H1 (cell line): ENCODE measurements at regions not wholly inside any gene's neighbourhood (a gene's known extent, or its start where the extent isn't known, plus 50 kb on each side); places are given as distances from the start of the nearest gene placed in this dataset.

Source experiments
- TF ChIP-seq, protein P1 (sequence below): fragments of 300-600 bp; sonication (generic); IDR thresholded peaks from 2 replicates; pipeline ENCODE4 v1.7.1; 2012; ENCODE audit warnings: low read length, moderate library complexity, mild to moderate bottlenecking, inconsistent platforms; ENCODE audit not compliant: insufficient replicate concordance

DNA sequence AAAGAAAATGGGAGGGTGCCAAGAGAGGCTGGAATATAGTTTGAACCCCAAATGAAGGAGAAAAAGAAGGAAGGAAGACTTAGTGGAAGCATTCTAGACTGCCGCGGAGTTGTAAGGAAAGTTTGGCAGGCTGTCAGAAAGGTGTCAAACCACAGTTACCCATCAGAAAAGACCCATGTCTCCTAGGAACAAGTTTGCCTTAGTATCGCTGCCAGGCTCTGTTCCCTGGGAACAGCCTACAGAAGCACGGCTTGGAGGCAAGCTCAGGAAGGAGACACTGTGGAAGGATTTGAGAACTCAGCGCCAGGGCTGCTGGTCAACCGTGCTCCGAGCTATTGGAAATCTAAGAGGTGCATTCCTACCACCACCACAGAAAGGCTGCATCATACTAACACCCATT lies 197.4 kb downstream of the RRAGC start (continued):
- TF ChIP-seq, protein P1, sequence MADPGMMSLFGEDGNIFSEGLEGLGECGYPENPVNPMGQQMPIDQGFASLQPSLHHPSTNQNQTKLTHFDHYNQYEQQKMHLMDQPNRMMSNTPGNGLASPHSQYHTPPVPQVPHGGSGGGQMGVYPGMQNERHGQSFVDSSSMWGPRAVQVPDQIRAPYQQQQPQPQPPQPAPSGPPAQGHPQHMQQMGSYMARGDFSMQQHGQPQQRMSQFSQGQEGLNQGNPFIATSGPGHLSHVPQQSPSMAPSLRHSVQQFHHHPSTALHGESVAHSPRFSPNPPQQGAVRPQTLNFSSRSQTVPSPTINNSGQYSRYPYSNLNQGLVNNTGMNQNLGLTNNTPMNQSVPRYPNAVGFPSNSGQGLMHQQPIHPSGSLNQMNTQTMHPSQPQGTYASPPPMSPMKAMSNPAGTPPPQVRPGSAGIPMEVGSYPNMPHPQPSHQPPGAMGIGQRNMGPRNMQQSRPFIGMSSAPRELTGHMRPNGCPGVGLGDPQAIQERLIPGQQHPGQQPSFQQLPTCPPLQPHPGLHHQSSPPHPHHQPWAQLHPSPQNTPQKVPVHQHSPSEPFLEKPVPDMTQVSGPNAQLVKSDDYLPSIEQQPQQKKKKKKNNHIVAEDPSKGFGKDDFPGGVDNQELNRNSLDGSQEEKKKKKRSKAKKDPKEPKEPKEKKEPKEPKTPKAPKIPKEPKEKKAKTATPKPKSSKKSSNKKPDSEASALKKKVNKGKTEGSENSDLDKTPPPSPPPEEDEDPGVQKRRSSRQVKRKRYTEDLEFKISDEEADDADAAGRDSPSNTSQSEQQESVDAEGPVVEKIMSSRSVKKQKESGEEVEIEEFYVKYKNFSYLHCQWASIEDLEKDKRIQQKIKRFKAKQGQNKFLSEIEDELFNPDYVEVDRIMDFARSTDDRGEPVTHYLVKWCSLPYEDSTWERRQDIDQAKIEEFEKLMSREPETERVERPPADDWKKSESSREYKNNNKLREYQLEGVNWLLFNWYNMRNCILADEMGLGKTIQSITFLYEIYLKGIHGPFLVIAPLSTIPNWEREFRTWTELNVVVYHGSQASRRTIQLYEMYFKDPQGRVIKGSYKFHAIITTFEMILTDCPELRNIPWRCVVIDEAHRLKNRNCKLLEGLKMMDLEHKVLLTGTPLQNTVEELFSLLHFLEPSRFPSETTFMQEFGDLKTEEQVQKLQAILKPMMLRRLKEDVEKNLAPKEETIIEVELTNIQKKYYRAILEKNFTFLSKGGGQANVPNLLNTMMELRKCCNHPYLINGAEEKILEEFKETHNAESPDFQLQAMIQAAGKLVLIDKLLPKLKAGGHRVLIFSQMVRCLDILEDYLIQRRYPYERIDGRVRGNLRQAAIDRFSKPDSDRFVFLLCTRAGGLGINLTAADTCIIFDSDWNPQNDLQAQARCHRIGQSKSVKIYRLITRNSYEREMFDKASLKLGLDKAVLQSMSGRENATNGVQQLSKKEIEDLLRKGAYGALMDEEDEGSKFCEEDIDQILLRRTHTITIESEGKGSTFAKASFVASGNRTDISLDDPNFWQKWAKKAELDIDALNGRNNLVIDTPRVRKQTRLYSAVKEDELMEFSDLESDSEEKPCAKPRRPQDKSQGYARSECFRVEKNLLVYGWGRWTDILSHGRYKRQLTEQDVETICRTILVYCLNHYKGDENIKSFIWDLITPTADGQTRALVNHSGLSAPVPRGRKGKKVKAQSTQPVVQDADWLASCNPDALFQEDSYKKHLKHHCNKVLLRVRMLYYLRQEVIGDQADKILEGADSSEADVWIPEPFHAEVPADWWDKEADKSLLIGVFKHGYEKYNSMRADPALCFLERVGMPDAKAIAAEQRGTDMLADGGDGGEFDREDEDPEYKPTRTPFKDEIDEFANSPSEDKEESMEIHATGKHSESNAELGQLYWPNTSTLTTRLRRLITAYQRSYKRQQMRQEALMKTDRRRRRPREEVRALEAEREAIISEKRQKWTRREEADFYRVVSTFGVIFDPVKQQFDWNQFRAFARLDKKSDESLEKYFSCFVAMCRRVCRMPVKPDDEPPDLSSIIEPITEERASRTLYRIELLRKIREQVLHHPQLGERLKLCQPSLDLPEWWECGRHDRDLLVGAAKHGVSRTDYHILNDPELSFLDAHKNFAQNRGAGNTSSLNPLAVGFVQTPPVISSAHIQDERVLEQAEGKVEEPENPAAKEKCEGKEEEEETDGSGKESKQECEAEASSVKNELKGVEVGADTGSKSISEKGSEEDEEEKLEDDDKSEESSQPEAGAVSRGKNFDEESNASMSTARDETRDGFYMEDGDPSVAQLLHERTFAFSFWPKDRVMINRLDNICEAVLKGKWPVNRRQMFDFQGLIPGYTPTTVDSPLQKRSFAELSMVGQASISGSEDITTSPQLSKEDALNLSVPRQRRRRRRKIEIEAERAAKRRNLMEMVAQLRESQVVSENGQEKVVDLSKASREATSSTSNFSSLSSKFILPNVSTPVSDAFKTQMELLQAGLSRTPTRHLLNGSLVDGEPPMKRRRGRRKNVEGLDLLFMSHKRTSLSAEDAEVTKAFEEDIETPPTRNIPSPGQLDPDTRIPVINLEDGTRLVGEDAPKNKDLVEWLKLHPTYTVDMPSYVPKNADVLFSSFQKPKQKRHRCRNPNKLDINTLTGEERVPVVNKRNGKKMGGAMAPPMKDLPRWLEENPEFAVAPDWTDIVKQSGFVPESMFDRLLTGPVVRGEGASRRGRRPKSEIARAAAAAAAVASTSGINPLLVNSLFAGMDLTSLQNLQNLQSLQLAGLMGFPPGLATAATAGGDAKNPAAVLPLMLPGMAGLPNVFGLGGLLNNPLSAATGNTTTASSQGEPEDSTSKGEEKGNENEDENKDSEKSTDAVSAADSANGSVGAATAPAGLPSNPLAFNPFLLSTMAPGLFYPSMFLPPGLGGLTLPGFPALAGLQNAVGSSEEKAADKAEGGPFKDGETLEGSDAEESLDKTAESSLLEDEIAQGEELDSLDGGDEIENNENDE, result no peak
